Hepatocyte (in vitro differentiated cells): ENCODE measurements at regions not wholly inside any gene's neighbourhood (a gene's known extent, or its start where the extent isn't known, plus 50 kb on each side); places are given as distances from the start of the nearest gene placed in this dataset.

Experiments used
- CTCF ChIP-seq: fragments of 200-600 bp; sonication (generic); IDR thresholded peaks from 2 replicates; pipeline ENCODE4 v1.5.1; 2016; ENCODE audit warnings: antibody characterized with exemption, mild to moderate bottlenecking; ENCODE audit not compliant: poor library complexity
- EZH2phosphoT487 ChIP-seq: fragments of 200-600 bp; sonication (generic); IDR thresholded peaks from one replicate; pipeline ENCODE4 v1.6.1; 2018; ENCODE audit warnings: antibody characterized with exemption, mild to moderate bottlenecking, low read depth, moderate library complexity; ENCODE audit not compliant: unreplicated experiment, severe bottlenecking

- TF ChIP-seq EZH2phosphoT487 (no peak), CTCF (no peak)
These were observed 311.0 kb downstream of the PTPRU start for GRCh38 chr1:29547300-29547699.
